HUES6 (cell line): ENCODE measurements at regions not wholly inside any gene's neighbourhood (a gene's known extent, or its start where the extent isn't known, plus 50 kb on each side); places are given as distances from the start of the nearest gene placed in this dataset.
"Not testable (repeated sequence)": the region's sequence is repeated elsewhere in the genome, so short reads cannot be mapped to it uniquely, and the experiment has no call there.

Source experiments
- H3K27ac ChIP-seq: 2 replicates; pipeline ENCODE4 v1.7.0; 2013; ENCODE audit warnings: low read depth, mild to moderate bottlenecking, low read length, inconsistent platforms
- H3K27me3 ChIP-seq: 2 replicates; pipeline ENCODE4 v1.6.1; 2013; ENCODE audit warnings: low read length; ENCODE audit not compliant: control insufficient read depth, insufficient read depth
- H3K36me3 ChIP-seq: 2 replicates; pipeline ENCODE4 v1.6.1; 2013; ENCODE audit warnings: low read length; ENCODE audit not compliant: control insufficient read depth, insufficient read depth
- H3K4me1 ChIP-seq: 2 replicates; pipeline ENCODE4 v1.6.1; 2013; ENCODE audit warnings: low read length; ENCODE audit not compliant: control insufficient read depth, insufficient read depth
- H3K4me3 ChIP-seq: 2 replicates; pipeline ENCODE4 v1.5.1; 2013; ENCODE audit warnings: low read depth, low read length
- H3K9ac ChIP-seq: one replicate; pipeline ENCODE4 v1.6.1; 2013; ENCODE audit warnings: mild to moderate bottlenecking, low read length
- H3K9me3 ChIP-seq: 2 replicates; pipeline ENCODE4 v1.6.1; 2013; ENCODE audit warnings: low read depth, low read length; ENCODE audit not compliant: control insufficient read depth, insufficient read depth

GRCh38 chr4:55028196-55028595 is 97.2 kb downstream of the KDR start:
- Histone ChIP-seq H3K27me3 (no peaks in the 10 kb centered on the region), H3K4me3 (no peak overlapping the region), H3K9me3 (no peaks in the 10 kb centered on the region), H3K9ac (no peak overlapping the region), H3K4me1 (peaks cover 17% of the 10 kb centered on the region), H3K36me3 (no peaks in the 10 kb centered on the region), H3K27ac (no peak overlapping the region)

GRCh38 chr4:55027596-55027995 is 97.8 kb downstream of the KDR start:
- Histone ChIP-seq H3K9ac (no peak overlapping the region), H3K27me3 (no peaks in the 10 kb centered on the region), H3K36me3 (no peaks in the 10 kb centered on the region), H3K4me1 (peaks cover 11% of the 10 kb centered on the region), H3K9me3 (no peaks in the 10 kb centered on the region), H3K27ac (no peak overlapping the region), H3K4me3 (no peak overlapping the region)

- H3K4me3 ChIP-seq, H3K4me1 ChIP-seq, H3K27ac ChIP-seq, H3K9ac ChIP-seq, H3K9me3 ChIP-seq, H3K36me3 ChIP-seq, H3K27me3 ChIP-seq: not testable (repeated sequence)
Observed at GRCh38 chr4:55025456-55025855, 99.9 kb downstream of the KDR start.

GRCh38 chr4:55023030-55023429 is 102.4 kb downstream of the KDR start:
- Histone ChIP-seq H3K4me3 (no peak overlapping the region), H3K27me3 (no peaks in the 10 kb centered on the region), H3K9me3 (no peaks in the 10 kb centered on the region), H3K4me1 (peaks cover 9% of the 10 kb centered on the region), H3K9ac (no peak overlapping the region), H3K36me3 (no peaks in the 10 kb centered on the region), H3K27ac (no peak overlapping the region)

GRCh38 chr4:55021214-55021613 is 104.2 kb downstream of the KDR start:
- H3K9me3 ChIP-seq, result no peaks in the 10 kb centered on the region

DNA sequence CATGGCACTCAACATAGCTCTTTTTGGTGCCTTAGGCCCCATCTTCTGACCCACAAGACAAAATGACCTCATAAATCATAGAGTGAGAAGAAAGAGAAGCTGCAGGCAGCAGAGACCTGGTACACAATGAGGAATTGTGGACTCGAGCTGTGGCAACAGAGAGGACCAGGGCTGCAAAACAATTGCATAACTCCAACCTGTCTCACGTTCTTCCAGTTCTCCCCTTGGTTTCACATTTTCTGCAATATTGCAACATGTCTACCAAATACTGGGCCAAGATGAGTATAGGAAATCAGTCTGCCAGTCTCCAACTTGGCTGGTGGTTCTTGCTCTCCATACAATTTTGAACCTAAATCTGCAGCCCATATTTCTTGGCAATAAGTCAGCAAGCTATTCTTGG is 105.3 kb downstream of the KDR start:
- Histone ChIP-seq H3K4me3 (no peak overlapping the region), H3K27ac (no peak overlapping the region), H3K36me3 (no peaks in the 10 kb centered on the region), H3K27me3 (no peaks in the 10 kb centered on the region), H3K9me3 (no peaks in the 10 kb centered on the region), H3K4me1 (peaks cover 9% of the 10 kb centered on the region), H3K9ac (no peak overlapping the region)

More at GRCh38 chr4:55021214-55021613, 104.2 kb downstream of the KDR start:
- Histone ChIP-seq H3K27me3 (no peaks in the 10 kb centered on the region), H3K36me3 (no peaks in the 10 kb centered on the region), H3K9ac (no peak overlapping the region), H3K4me3 (no peak overlapping the region), H3K4me1 (peaks cover 9% of the 10 kb centered on the region), H3K27ac (no peak overlapping the region)

GRCh38 chr4:55018978-55019377 is 106.4 kb downstream of the KDR start:
- Histone ChIP-seq H3K36me3 (no peaks in the 10 kb centered on the region), H3K4me3 (no peak overlapping the region), H3K9ac (no peak overlapping the region), H3K27me3 (no peaks in the 10 kb centered on the region), H3K27ac (no peak overlapping the region), H3K4me1 (peaks cover 11% of the 10 kb centered on the region), H3K9me3 (no peaks in the 10 kb centered on the region)

DNA sequence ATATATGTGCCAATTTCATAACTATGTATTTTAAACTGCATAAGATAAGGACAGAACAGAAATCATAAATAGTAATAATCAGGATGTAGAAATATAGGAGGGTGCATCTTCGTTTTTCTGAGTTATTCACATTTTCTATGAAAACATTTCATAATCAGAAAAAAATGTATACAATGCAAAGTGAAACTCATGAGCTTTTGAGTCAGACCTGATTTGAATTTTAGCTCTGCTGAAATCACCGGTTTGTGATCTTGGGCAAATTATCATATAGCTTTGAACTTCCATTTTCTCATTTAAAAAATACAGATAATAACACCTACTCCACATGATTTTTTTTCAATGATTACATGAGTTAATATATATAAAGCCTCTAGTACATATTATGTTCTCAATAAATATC is 106.9 kb downstream of the KDR start:
- Histone ChIP-seq H3K4me3 (no peak overlapping the region), H3K27ac (no peak overlapping the region), H3K36me3 (no peaks in the 10 kb centered on the region), H3K27me3 (no peaks in the 10 kb centered on the region), H3K9ac (no peak overlapping the region), H3K4me1 (peaks cover 12% of the 10 kb centered on the region), H3K9me3 (no peaks in the 10 kb centered on the region)

DNA sequence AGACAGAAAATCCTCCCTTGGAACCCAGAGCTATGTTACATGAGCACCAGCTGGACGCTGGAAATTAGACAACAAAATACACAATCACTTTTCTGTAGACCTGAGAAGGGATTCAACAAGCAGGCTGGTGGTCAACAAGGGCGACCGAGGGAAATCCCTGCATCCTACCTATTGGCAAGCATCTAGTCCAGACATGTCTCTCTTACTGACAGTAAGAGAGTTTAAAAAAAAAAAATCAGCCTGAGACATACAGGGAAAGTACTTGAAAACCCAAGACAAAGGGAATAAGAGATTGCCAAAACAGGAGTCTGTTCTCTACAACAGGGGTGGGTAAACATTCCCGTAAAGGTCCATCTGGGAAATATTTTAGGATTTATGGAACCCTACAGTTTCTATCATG is 108.0 kb downstream of the KDR start:
- Histone ChIP-seq H3K9ac (no peak overlapping the region), H3K4me1 (peaks cover 16% of the 10 kb centered on the region), H3K27ac (no peak overlapping the region), H3K27me3 (no peaks in the 10 kb centered on the region), H3K36me3 (no peaks in the 10 kb centered on the region), H3K4me3 (no peak overlapping the region), H3K9me3 (no peaks in the 10 kb centered on the region)

GRCh38 chr4:55016131-55016530 is 109.3 kb downstream of the KDR start:
- Histone ChIP-seq H3K9me3 (no peaks in the 10 kb centered on the region), H3K27ac (no peak overlapping the region), H3K4me3 (no peak overlapping the region), H3K36me3 (no peaks in the 10 kb centered on the region), H3K27me3 (no peaks in the 10 kb centered on the region), H3K4me1 (peaks cover 16% of the 10 kb centered on the region), H3K9ac (no peak overlapping the region)

GRCh38 chr4:55014876-55015275 is 110.5 kb downstream of the KDR start:
- H3K4me3 ChIP-seq, result no peak overlapping the region
- peaks cover 16% of the 10 kb centered on the region for H3K4me1 ChIP-seq
- H3K9me3 ChIP-seq, result no peaks in the 10 kb centered on the region
- H3K27me3 ChIP-seq, result no peaks in the 10 kb centered on the region
- no peak overlapping the region for H3K9ac ChIP-seq
- H3K27ac ChIP-seq, result no peak overlapping the region
- no peaks in the 10 kb centered on the region for H3K36me3 ChIP-seq

- H3K4me1 ChIP-seq, result peaks cover 7% of the 10 kb centered on the region; the same call in 1 of the 2 replicates
- H3K27ac ChIP-seq, result no peak overlapping the region
- H3K36me3 ChIP-seq, result no peaks in the 10 kb centered on the region
- H3K9ac ChIP-seq, result no peak overlapping the region
- no peak overlapping the region for H3K4me3 ChIP-seq
- H3K27me3 ChIP-seq, result no peaks in the 10 kb centered on the region
- H3K9me3 ChIP-seq, result no peaks in the 10 kb centered on the region; the same call in 1 of the 2 replicates
Observed at GRCh38 chr4:55013431-55013955, 111.9 kb downstream of the KDR start.
